ENCODE measurements at regions not wholly inside any gene's neighbourhood (a gene's known extent, or its start where the extent isn't known, plus 50 kb on each side); places are given as distances from the start of the nearest gene placed in this dataset.

DNA sequence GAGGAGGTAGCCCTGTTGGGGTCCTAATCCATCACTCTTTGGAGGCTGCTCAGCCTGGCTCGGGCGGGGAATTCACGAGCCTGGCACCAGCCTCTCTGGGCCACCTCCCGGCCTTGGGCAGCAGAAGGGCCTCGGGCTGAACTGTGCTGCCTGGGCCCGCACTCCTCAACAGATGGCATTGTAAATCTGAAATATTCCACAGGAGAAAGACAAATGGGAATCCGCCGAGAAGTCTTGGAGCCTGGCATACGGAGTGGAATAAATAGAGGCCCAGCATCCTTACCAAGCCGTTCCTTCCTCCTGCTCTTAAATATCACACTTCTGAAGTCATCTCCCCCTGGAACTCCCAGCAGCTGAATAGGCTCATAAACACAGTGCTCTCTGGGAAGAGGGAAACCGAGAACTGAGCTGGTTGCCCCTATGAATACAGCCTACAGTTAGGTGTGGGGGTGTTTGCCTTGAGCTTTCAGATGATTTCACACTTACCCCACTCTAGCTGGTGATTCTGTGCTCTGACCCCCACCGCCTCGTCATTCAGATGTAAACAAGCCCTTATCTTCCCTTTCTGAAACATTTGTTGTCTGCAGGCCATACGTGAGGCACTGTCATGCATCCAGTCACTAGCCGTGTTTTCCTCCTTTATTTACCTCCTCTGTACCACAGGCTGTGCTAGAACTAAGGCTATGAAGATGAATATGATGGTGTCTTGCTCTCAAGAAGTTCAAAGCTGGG lies 455.0 kb upstream of the CLINT1 start:
- 100% methylated on average over 8 of the region's 15 CpGs for WGBS (ENCODE audit: insufficient coverage)
- Mint-ChIP-seq H3K36me3 (no peaks in the 10 kb centered on the region), H3K4me3 (no peak overlapping the region), H3K27me3 (ENCODE audit: low read depth in 3 of 3) (no peaks in the 10 kb centered on the region), H3K9me3 (peaks cover 0 to 3% (median 0%) of the 10 kb centered on the region in 7 donors), H3K27ac (no peak overlapping the region), H3K4me1 (peaks cover 4% of the 10 kb centered on the region)
- no peak overlapping the region for H2AFZ ChIP-seq (ENCODE audit: insufficient read depth, low read depth, low read length, poor library complexity, severe bottlenecking)
- H3K4me2 ChIP-seq (replicated peaks; ENCODE audit: extremely low read depth, low read length, poor library complexity, severe bottlenecking) = no peak overlapping the region
- H4K20me1 ChIP-seq (ENCODE audit: insufficient read depth, low read length) = no peaks in the 10 kb centered on the region
- H3K9ac ChIP-seq (ENCODE audit: insufficient read depth, low read length, poor library complexity, severe bottlenecking) = no peak overlapping the region
- H3K9me3 ChIP-seq (replicated peaks in 1 of 2; ENCODE audit: control insufficient read depth in 1 of 2, insufficient read depth in 1 of 2, low read length in 2 of 2) = no peaks in the 10 kb centered on the region
- H3K36me3 ChIP-seq (replicated peaks in 1 of 2; ENCODE audit: control insufficient read depth in 1 of 2, insufficient read depth in 2 of 2, low read length in 2 of 2) = no peaks in the 10 kb centered on the region
- DNase-seq = no peak
- H3K27ac ChIP-seq (ENCODE audit: low read depth in 1 of 2, low read length in 2 of 2) = no peak overlapping the region
- H3K4me1 ChIP-seq (ENCODE audit: control insufficient read depth in 1 of 2, insufficient read depth in 2 of 2, low read length in 2 of 2) = no peaks in the 10 kb centered on the region
- H3K27me3 ChIP-seq (ENCODE audit: control insufficient read depth in 2 of 2, insufficient read depth in 2 of 2, low read length in 2 of 2) = no peaks in the 10 kb centered on the region
- TF ChIP-seq, protein P1, sequence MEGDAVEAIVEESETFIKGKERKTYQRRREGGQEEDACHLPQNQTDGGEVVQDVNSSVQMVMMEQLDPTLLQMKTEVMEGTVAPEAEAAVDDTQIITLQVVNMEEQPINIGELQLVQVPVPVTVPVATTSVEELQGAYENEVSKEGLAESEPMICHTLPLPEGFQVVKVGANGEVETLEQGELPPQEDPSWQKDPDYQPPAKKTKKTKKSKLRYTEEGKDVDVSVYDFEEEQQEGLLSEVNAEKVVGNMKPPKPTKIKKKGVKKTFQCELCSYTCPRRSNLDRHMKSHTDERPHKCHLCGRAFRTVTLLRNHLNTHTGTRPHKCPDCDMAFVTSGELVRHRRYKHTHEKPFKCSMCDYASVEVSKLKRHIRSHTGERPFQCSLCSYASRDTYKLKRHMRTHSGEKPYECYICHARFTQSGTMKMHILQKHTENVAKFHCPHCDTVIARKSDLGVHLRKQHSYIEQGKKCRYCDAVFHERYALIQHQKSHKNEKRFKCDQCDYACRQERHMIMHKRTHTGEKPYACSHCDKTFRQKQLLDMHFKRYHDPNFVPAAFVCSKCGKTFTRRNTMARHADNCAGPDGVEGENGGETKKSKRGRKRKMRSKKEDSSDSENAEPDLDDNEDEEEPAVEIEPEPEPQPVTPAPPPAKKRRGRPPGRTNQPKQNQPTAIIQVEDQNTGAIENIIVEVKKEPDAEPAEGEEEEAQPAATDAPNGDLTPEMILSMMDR (IDR thresholded peaks at IDR 0.05) = no peak
- H3K4me3 ChIP-seq (replicated peaks in 1 of 3; ENCODE audit: low read depth in 2 of 3, low read length in 3 of 3) = no peak overlapping the region
- intact Hi-C loops (cut with micrococcal nuclease) = no loop called here
- H3K79me2 ChIP-seq (ENCODE audit: insufficient read depth, low read length) = no peaks in the 10 kb centered on the region

- no peaks in the 10 kb centered on the region for H3K79me2 ChIP-seq (ENCODE audit: insufficient read depth, low read length)
- 93% methylated on average over 10 of the region's 12 CpGs for WGBS (ENCODE audit: insufficient coverage)
- no peaks in the 10 kb centered on the region for H3K9me3 ChIP-seq (replicated peaks in 1 of 2; ENCODE audit: control insufficient read depth in 1 of 2, insufficient read depth in 1 of 2, low read length in 2 of 2)
- TF ChIP-seq, protein P1 (IDR thresholded peaks at IDR 0.05) = no peak
- no peak overlapping the region for H3K4me2 ChIP-seq (replicated peaks; ENCODE audit: extremely low read depth, low read length, poor library complexity, severe bottlenecking)
- Mint-ChIP-seq H3K4me3 (no peak overlapping the region), H3K27me3 (ENCODE audit: low read depth in 3 of 3) (no peaks in the 10 kb centered on the region), H3K36me3 (no peaks in the 10 kb centered on the region), H3K27ac (no peak overlapping the region), H3K4me1 (peaks cover 4% of the 10 kb centered on the region), H3K9me3 (peaks cover 0 to 3% (median 0%) of the 10 kb centered on the region in 7 donors)
- no peaks in the 10 kb centered on the region for H3K4me1 ChIP-seq (ENCODE audit: control insufficient read depth in 1 of 2, insufficient read depth in 2 of 2, low read length in 2 of 2)
- DNase-seq = no peak
- H3K27ac ChIP-seq (ENCODE audit: low read depth in 1 of 2, low read length in 2 of 2) = no peak overlapping the region
- intact Hi-C loops (cut with micrococcal nuclease) = no loop called here
- no peak overlapping the region for H3K4me3 ChIP-seq (replicated peaks in 1 of 3; ENCODE audit: low read depth in 2 of 3, low read length in 3 of 3)
- H2AFZ ChIP-seq (ENCODE audit: insufficient read depth, low read depth, low read length, poor library complexity, severe bottlenecking) = no peak overlapping the region
- no peaks in the 10 kb centered on the region for H3K27me3 ChIP-seq (ENCODE audit: control insufficient read depth in 2 of 2, insufficient read depth in 2 of 2, low read length in 2 of 2)
- no peak overlapping the region for H3K9ac ChIP-seq (ENCODE audit: insufficient read depth, low read length, poor library complexity, severe bottlenecking)
- H4K20me1 ChIP-seq (ENCODE audit: insufficient read depth, low read length) = no peaks in the 10 kb centered on the region
- H3K36me3 ChIP-seq (replicated peaks in 1 of 2; ENCODE audit: control insufficient read depth in 1 of 2, insufficient read depth in 2 of 2, low read length in 2 of 2) = no peaks in the 10 kb centered on the region
These were observed 454.2 kb upstream of the CLINT1 start for GRCh38 chr5:158313027-158313732.
